GM21576 (cell line): ENCODE measurements at regions not wholly inside any gene's neighbourhood (a gene's known extent, or its start where the extent isn't known, plus 50 kb on each side); places are given as distances from the start of the nearest gene placed in this dataset.

Experiments
- ATAC-seq: cut with Tn5 transposase; IDR thresholded peaks from one replicate; pipeline ENCODE4 v1.9.1; 2021; ENCODE audit warnings: mild to moderate bottlenecking, moderate library complexity; ENCODE audit not compliant: unreplicated experiment

DNA sequence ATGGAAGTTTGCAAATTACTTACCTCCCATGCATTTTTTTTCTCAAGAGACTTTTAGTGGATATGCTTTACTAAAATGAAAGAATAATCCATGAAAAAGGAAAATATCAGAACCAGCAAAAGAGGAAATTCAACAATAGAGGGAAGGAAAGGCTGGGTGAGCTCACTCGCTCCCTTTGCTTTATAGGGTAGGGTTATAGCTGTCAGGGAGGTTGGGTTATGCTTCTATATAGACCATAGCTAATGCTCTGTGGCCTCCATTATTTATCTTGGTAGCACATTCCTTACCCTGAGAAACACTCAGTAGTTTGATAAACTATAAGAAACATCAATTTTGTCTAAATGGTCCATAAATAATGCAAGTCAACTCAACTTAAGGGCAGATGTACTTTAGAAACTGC lies 215.9 kb upstream of the FAR2 start:
- no peak for ATAC-seq

DNA sequence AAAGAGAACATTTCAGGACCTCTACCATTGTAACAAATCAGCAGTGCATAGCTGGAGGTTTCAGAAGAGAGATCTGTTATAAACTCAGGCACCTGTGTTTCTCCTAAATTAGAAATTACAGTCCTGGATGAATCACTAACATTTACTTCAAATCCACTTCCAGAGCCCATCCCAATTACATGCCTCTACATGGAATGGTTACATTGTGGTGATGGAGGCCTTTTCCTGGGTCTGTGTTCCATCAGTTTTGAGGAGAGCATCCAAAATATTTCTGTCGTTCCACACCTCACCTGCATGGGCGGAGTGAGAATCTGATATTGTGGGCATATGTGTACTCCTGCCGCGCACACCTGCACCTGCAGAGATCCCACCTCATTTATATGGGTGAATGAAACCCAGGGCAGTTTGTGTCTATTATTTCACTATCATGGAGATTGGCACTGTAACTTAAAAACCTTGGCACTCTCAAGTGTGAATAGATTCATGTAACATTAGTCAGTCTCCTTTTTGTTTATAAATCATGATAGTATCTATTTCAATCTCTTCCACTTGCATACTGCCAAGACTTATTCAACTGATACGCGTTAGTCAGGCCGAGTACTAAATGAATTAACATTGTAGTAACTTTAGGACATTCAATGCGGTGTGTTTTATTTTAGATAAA lies 215.1 kb upstream of the FAR2 start:
- no peak for ATAC-seq

- no peak for ATAC-seq
These were observed 212.9 kb upstream of the FAR2 start for GRCh38 chr12:28936221-28936620.

DNA sequence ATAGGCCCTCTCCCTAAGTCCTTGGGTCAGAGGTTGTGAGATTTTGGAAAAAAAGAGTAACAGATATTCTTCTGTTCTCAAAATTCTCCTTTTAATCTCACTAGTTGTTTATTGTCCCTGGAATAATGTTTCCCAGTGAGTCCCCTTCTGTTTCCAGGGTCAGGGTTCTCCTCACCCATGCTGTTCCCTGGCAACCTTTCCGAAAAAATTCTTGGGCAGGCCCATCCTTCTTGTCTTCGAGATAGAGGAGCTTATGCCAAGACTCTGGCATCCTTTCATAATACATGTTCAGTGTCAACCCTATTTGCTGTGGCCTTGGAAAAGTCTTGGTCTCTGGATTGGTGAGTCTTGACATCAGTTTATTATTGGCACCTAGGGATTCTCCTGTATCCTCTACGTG lies 212.4 kb upstream of the FAR2 start:
- no peak for ATAC-seq

- ATAC-seq = no peak
These were observed 211.9 kb upstream of the FAR2 start for GRCh38 chr12:28937196-28937595.

GRCh38 chr12:28938056-28938455 lies 211.0 kb upstream of the FAR2 start:
- ATAC-seq = no peak

DNA sequence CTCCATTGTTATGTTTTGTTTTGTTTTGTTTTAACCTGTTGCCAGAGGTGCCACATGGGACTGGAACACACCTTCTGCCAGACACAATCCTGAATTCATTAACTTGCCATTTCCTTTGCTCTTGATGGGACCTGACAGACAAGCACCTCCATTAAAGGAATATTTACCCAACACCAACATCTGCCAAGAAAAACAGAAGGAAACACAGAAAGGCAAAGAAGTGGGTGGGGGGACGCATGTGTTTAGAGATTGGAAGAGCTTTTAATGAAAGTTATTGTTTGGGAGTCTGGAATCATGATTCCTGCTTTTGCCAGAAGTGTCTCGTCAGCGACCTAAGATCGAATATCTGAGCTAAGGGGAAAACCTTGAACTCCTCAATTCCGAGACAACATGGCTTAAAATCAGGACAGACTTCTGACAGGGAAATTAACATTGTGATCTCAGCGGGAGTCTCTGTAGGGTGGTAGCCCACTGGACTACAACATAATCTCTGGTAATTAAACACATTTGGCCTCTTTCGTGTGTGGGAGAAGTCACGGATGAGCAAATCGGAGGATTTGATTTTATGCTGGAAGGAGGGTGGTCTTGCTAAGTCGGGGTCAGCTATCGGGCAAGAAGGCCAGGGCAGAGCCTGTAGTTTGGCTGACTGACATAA lies 210.4 kb upstream of the FAR2 start:
- ATAC-seq = no peak

- ATAC-seq = no peak
These were observed 209.7 kb upstream of the FAR2 start for GRCh38 chr12:28939427-28939826.

DNA sequence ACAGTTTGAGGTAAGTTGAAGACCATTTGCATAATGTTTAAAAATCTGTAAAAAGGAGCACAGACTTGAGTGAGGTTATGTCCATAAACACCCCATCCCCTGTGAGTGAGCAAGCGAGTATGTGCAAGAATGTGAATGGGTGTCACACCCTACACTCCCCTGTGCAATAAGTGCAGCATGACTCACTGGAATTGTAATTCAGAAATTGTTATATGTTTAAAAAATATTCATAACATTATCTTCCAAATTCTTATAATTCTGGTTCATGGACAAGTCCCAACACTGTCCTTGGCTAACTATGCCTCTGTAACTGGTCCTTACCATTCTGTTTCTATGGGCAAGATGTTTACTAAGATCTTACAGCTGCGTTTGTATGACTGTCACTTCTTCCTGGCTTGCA lies 207.8 kb upstream of the FAR2 start:
- ATAC-seq = no peak

DNA sequence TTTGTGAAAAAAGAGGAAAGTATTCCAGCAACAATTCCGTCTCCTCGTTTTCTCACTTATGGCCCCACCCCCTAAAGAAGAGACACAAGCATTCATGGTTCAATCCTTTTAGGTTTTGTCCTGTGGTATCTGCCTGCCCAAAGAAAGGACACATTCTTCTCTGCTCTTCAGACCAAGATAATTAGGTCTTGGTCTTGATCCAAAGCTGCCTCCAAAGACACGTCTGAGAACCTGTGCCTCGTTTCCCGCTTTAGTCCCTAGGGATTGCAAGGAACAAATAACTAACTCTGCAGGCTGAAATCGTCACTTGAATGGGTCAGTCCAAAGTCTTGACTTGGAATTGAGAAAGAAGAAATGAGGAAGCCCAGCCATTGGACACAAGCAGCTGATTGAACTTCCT lies 202.7 kb upstream of the FAR2 start:
- ATAC-seq = no peak

DNA sequence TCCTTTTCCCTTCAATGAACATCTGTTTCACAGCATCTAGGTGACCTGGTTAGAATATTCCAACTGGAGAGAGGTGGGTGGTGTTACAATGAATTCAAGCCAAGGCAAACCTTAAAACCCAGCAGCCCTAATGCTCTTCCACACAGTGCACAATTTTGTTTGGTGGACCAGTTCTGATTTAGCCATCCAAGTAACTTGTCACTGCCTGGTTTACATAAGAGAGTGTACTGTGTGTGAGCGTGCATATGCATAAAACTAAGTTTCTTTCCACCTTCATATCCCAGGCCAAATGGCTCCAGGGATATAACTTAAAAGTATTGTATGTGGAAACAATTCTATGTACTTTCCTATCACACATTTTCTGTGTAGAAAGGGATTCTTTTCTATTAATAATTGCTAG lies 200.4 kb upstream of the FAR2 start:
- no peak for ATAC-seq

- ATAC-seq = no peak
These were observed 199.9 kb upstream of the FAR2 start for GRCh38 chr12:28949184-28949583.

- no peak for ATAC-seq
These were observed 199.0 kb upstream of the FAR2 start for GRCh38 chr12:28950049-28950448.

DNA sequence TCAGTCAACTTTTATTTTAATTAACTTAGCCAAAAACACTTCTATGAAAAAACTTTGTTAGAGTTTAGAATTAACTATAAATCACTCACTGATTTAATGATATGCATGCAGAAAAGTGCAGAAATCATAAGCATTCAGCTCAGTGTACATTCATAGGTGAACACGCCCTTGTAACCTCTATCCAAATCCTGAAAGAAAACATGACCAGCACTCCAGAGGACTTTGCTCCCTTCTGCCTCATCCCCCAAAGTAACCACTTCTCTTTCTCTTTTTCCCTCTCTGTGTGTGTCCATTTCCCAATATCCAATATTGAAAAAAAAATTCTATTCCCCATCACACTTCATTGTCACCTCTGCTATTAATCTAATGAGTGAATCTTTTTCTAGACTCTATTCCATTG lies 197.1 kb upstream of the FAR2 start:
- ATAC-seq = no peak

DNA sequence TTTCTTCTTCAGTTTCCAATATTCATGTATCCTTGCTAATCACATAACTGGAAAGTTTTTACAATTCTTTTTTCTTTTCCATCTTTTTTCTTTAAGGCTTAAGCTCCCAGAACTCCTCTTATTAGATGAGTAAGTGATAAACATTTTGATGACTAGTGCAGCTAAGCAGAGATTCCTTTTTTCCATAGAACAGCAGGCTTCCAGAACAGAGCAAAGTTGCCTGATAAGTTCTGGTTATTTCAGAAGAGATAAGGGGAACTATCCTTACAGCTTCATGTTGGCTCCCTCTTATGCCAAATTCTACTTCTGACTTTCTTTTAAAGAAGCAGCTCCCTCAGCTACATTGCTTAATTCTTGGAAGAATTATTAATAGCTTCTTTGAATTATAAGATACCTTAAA lies 194.7 kb upstream of the FAR2 start:
- ATAC-seq = no peak

DNA sequence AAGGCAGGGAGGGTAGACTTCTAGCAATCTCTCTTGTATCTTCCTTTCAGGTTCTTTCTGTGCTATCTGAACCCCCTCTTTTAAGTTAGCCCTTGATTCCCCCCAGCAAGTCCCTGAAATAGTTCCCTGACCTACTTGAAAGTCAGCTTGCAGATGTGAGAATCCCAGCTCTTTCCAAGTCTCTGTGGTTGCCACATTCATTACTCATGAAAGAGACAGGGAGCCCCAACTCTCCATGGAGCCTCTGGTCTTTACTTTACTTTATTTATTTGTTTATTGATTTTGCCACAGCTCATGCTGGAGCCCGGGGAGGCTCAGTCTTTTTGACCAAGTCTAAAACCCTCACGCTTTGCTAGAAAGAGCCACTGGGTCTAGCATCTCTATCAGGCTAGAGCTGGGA lies 193.6 kb upstream of the FAR2 start:
- ATAC-seq = no peak

DNA sequence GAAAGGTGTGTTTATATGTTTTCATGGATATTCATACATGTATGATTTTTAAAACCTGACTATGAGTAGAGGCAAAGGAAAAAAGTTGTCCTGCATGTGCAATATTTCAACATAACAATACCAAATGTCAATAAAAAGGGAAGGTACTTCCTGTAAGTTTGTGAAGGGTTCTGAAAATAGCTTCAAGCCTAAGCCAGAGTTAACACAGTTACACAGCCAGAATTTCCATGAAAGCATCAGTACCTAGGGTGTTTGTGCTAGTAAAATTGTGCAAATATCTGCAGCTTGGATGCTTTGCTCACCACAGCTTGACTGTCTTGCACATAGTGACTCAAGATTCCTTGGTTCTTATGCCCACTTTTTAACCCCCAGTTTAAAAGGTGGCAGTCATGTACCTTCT lies 193.1 kb upstream of the FAR2 start:
- no peak for ATAC-seq

GRCh38 chr12:28958553-28959195 lies 190.4 kb upstream of the FAR2 start:
- ATAC-seq = no peak

DNA sequence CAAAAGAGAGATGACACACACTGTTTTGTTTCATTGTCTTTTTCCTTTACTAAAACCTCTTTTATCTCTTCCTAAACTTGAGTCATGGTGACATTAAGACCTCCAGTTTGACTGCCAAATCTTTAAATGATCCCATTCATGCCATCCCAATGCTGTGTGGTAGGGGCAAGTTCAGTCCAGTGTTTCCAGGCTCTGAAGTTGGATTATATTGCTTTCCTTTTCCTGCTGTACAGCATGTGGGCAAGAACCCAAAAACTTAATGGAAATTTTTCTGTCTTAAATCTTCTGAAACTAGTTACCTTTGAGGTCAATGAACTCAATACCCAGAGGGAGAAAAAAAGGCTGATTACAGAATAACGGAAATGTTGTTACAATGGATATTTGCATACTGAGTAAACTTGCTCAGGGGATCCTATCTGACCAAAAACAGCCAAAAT lies 187.1 kb upstream of the FAR2 start:
- ATAC-seq = no peak

GRCh38 chr12:28963554-28963953 lies 185.5 kb upstream of the FAR2 start:
- no peak for ATAC-seq

DNA sequence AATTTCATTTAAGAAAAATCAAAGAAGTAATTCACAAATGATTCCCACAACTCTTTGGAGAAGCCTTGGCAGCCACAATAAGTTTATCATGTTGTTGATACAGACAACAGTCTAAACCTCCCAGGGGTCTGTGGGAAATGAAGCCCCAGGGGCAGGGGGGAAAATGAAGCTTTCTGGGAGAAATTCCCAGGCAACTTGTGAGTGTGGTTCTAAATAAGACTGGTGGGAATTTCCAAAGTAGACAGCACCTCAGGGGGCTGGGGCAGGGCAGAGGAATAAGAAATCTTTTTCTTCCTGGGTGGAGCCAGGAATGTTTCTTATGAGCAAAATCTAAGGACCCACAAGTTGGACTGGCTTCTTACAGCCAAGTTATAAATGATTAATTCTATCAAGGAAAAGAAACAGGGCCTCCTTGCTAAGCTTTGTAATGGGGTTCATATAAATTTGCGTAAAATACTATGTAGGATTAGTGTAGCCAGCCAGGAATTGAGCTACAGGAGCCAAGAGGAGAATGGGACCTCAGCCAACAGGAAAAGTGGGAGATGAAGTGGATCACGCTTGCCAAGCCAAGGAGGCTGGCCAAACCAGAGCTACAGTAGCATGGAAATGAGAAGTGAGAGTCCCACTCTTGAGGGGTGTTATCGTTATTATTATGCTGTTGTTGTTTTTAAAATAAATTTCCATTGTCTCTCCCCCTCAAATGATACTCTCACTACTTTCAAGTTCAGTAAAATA lies 182.9 kb upstream of the FAR2 start:
- no peak for ATAC-seq

GRCh38 chr12:28967426-28967825 lies 181.7 kb upstream of the FAR2 start:
- ATAC-seq = no peak
